HFFc6 (cell line): ENCODE measurements at regions not wholly inside any gene's neighbourhood (a gene's known extent, or its start where the extent isn't known, plus 50 kb on each side); places are given as distances from the start of the nearest gene placed in this dataset.

Experiments
- DNase-seq: peaks from one replicate; pipeline ENCODE4 v3.0.0-alpha.2; 2018
- H3K27ac Mint-ChIP-seq: 2 replicates; pipeline ENCODE4 v1.8.0; 2020; ENCODE audit warnings: mild to moderate bottlenecking, mixed read lengths
- H3K27me3 Mint-ChIP-seq: 2 replicates; pipeline ENCODE4 v1.8.0; 2021; ENCODE audit warnings: mild to moderate bottlenecking, moderate library complexity, mixed read lengths; ENCODE audit not compliant: insufficient read depth
- H3K36me3 Mint-ChIP-seq: 2 replicates; pipeline ENCODE4 v1.8.0; 2021; ENCODE audit warnings: low read depth, mixed read lengths
- H3K4me1 Mint-ChIP-seq: 2 replicates; pipeline ENCODE4 v1.8.0; 2020; ENCODE audit warnings: low read depth, mixed read lengths
- H3K4me3 Mint-ChIP-seq: 2 replicates; pipeline ENCODE4 v1.8.0; 2020; ENCODE audit warnings: mild to moderate bottlenecking, moderate library complexity, mixed read lengths
- H3K9me3 Mint-ChIP-seq: 2 replicates; pipeline ENCODE4 v1.8.0; 2020; ENCODE audit warnings: mild to moderate bottlenecking, mixed read lengths
- CTCF ChIP-seq: fragments of 200-600 bp; sonication (generic); IDR thresholded peaks from 2 replicates; pipeline ENCODE4 v1.5.0; 2021; ENCODE audit warnings: antibody characterized with exemption, mild to moderate bottlenecking

GRCh38 chr11:119552106-119552485 is 129.1 kb upstream of the THY1 start:
- DNase-seq = no peak
- no peak overlapping the region for H3K27ac Mint-ChIP-seq
- H3K9me3 Mint-ChIP-seq = no peaks in the 10 kb centered on the region
- peaks cover 15% of the 10 kb centered on the region for H3K27me3 Mint-ChIP-seq
- no peaks in the 10 kb centered on the region for H3K36me3 Mint-ChIP-seq
- no peak for TF ChIP-seq CTCF
- H3K4me1 Mint-ChIP-seq = peaks cover 9% of the 10 kb centered on the region
- no peak overlapping the region for H3K4me3 Mint-ChIP-seq

- Mint-ChIP-seq H3K36me3 (no peaks in the 10 kb centered on the region), H3K27me3 (peaks cover 16% of the 10 kb centered on the region), H3K9me3 (no peaks in the 10 kb centered on the region), H3K4me3 (no peak overlapping the region), H3K4me1 (peaks cover 9% of the 10 kb centered on the region), H3K27ac (no peak overlapping the region)
- peak; percentile 39 for DNase-seq
- TF ChIP-seq CTCF = no peak
Observed at GRCh38 chr11:119551420-119552105, 128.6 kb upstream of the THY1 start.

- Mint-ChIP-seq H3K4me3 (no peak overlapping the region), H3K4me1 (peaks cover 9% of the 10 kb centered on the region), H3K27me3 (peaks cover 17% of the 10 kb centered on the region), H3K9me3 (no peaks in the 10 kb centered on the region), H3K27ac (no peak overlapping the region), H3K36me3 (no peaks in the 10 kb centered on the region)
- no peak for DNase-seq
- TF ChIP-seq CTCF = no peak
Observed at GRCh38 chr11:119550053-119550752, 127.2 kb upstream of the THY1 start.

- H3K36me3 Mint-ChIP-seq = no peaks in the 10 kb centered on the region
- DNase-seq = no peak
- H3K27ac Mint-ChIP-seq = no peak overlapping the region
- H3K9me3 Mint-ChIP-seq = no peaks in the 10 kb centered on the region
- H3K27me3 Mint-ChIP-seq = peaks cover 11% of the 10 kb centered on the region
- H3K4me3 Mint-ChIP-seq = no peak overlapping the region
- H3K4me1 Mint-ChIP-seq = peaks cover 9% of the 10 kb centered on the region
- TF ChIP-seq CTCF = no peak
Observed at GRCh38 chr11:119547511-119547910, 124.5 kb upstream of the THY1 start.

- no peaks in the 10 kb centered on the region for H3K36me3 Mint-ChIP-seq
Observed at GRCh38 chr11:119545978-119546915, 123.3 kb upstream of the THY1 start.

More at GRCh38 chr11:119545978-119546915, 123.3 kb upstream of the THY1 start:
- Mint-ChIP-seq H3K4me3 (no peak overlapping the region), H3K9me3 (no peaks in the 10 kb centered on the region), H3K4me1 (peaks cover 1% of the 10 kb centered on the region), H3K27ac (no peak overlapping the region), H3K27me3 (peaks cover 12% of the 10 kb centered on the region)
- DNase-seq = no peak
- TF ChIP-seq CTCF = no peak
